Neuron (in vitro differentiated cells): ENCODE measurements at regions not wholly inside any gene's neighbourhood (a gene's known extent, or its start where the extent isn't known, plus 50 kb on each side); places are given as distances from the start of the nearest gene placed in this dataset.
A peak's percentile ranks its signal among the peaks of the same experiment; 100 is the strongest.
"Not testable (repeated sequence)": the region's sequence is repeated elsewhere in the genome, so short reads cannot be mapped to it uniquely, and the experiment has no call there.

ENCODE experiments used
- H2AFZ ChIP-seq: one replicate; pipeline ENCODE4 v1.6.1; 2013; ENCODE audit warnings: low read depth, mild to moderate bottlenecking, inconsistent platforms, low read length, moderate library complexity
- H3K27me3 ChIP-seq: one replicate; pipeline ENCODE4 v1.6.1; 2013; ENCODE audit warnings: low read length; ENCODE audit not compliant: insufficient read depth
- H3K36me3 ChIP-seq: one replicate; pipeline ENCODE4 v1.6.1; 2013; ENCODE audit warnings: low read length; ENCODE audit not compliant: insufficient read depth
- H3K4me1 ChIP-seq: one replicate; pipeline ENCODE4 v1.6.1; 2013; ENCODE audit warnings: low read length; ENCODE audit not compliant: insufficient read depth
- H3K4me3 ChIP-seq: 2 replicates; pipeline ENCODE4 v1.5.1; 2013; ENCODE audit warnings: mild to moderate bottlenecking, low read length, moderate library complexity
- H3K9me3 ChIP-seq: one replicate; pipeline ENCODE4 v1.6.1; 2013; ENCODE audit warnings: low read length

GRCh38 chr5:102554082-102554481 lies 55.3 kb upstream of the SLCO6A1 start:
- H3K36me3 ChIP-seq = no peaks in the 10 kb centered on the region
- H3K9me3 ChIP-seq = peaks cover 3% of the 10 kb centered on the region
- H2AFZ ChIP-seq = peak overlapping the region; percentile 18
- no peaks in the 10 kb centered on the region for H3K27me3 ChIP-seq
- H3K4me3 ChIP-seq = no peak overlapping the region
- H3K4me1 ChIP-seq = peaks cover 21% of the 10 kb centered on the region

GRCh38 chr5:102554728-102555127 lies 55.9 kb upstream of the SLCO6A1 start:
- Histone ChIP-seq H3K9me3 (peaks cover 3% of the 10 kb centered on the region), H3K4me3 (no peak overlapping the region), H3K27me3 (no peaks in the 10 kb centered on the region), H3K4me1 (peaks cover 21% of the 10 kb centered on the region), H2AFZ (peak overlapping the region; percentile 18), H3K36me3 (no peaks in the 10 kb centered on the region)

GRCh38 chr5:102561894-102562760 lies 63.3 kb upstream of the SLCO6A1 start:
- Histone ChIP-seq H3K4me1 (no peaks in the 10 kb centered on the region), H2AFZ (no peak overlapping the region), H3K9me3 (no peaks in the 10 kb centered on the region), H3K4me3 (no peak overlapping the region), H3K27me3 (no peaks in the 10 kb centered on the region), H3K36me3 (no peaks in the 10 kb centered on the region)

GRCh38 chr5:102570747-102571146 lies 71.9 kb upstream of the SLCO6A1 start:
- no peak overlapping the region for H2AFZ ChIP-seq
- H3K9me3 ChIP-seq = no peaks in the 10 kb centered on the region
- no peaks in the 10 kb centered on the region for H3K36me3 ChIP-seq
- H3K4me1 ChIP-seq = no peaks in the 10 kb centered on the region
- H3K27me3 ChIP-seq = no peaks in the 10 kb centered on the region
- H3K4me3 ChIP-seq = no peak overlapping the region

- Histone ChIP-seq H3K36me3 (no peaks in the 10 kb centered on the region), H3K27me3 (no peaks in the 10 kb centered on the region), H3K4me1 (no peaks in the 10 kb centered on the region), H2AFZ (no peak overlapping the region), H3K9me3 (no peaks in the 10 kb centered on the region), H3K4me3 (no peak overlapping the region)
These were observed 79.6 kb upstream of the SLCO6A1 start for GRCh38 chr5:102578362-102578761.

GRCh38 chr5:102579379-102579778 lies 80.6 kb upstream of the SLCO6A1 start:
- Histone ChIP-seq H2AFZ (no peak overlapping the region), H3K9me3 (no peaks in the 10 kb centered on the region), H3K27me3 (no peaks in the 10 kb centered on the region), H3K36me3 (no peaks in the 10 kb centered on the region), H3K4me1 (no peaks in the 10 kb centered on the region), H3K4me3 (no peak overlapping the region)

- H3K9me3 ChIP-seq = no peaks in the 10 kb centered on the region
- H3K27me3 ChIP-seq = no peaks in the 10 kb centered on the region
- H3K4me3 ChIP-seq = no peak overlapping the region
- H2AFZ ChIP-seq = no peak overlapping the region
- no peaks in the 10 kb centered on the region for H3K4me1 ChIP-seq
- no peaks in the 10 kb centered on the region for H3K36me3 ChIP-seq
These were observed 82.2 kb upstream of the SLCO6A1 start for GRCh38 chr5:102581011-102581410.

- Histone ChIP-seq H2AFZ (no peak overlapping the region), H3K27me3 (no peaks in the 10 kb centered on the region), H3K9me3 (no peaks in the 10 kb centered on the region), H3K4me3 (no peak overlapping the region), H3K4me1 (no peaks in the 10 kb centered on the region), H3K36me3 (no peaks in the 10 kb centered on the region)
These were observed 83.9 kb upstream of the SLCO6A1 start for GRCh38 chr5:102582696-102583095.

- Histone ChIP-seq H2AFZ (no peak overlapping the region), H3K27me3 (no peaks in the 10 kb centered on the region)
These were observed 84.7 kb upstream of the SLCO6A1 start for GRCh38 chr5:102583276-102584124.

GRCh38 chr5:102589661-102590060 lies 90.9 kb upstream of the SLCO6A1 start:
- no peaks in the 10 kb centered on the region for H3K27me3 ChIP-seq
- no peak overlapping the region for H2AFZ ChIP-seq
- H3K36me3 ChIP-seq = no peaks in the 10 kb centered on the region
- no peaks in the 10 kb centered on the region for H3K9me3 ChIP-seq
- H3K4me3 ChIP-seq = no peak overlapping the region
- no peaks in the 10 kb centered on the region for H3K4me1 ChIP-seq

More at GRCh38 chr5:102583276-102584124, 84.7 kb upstream of the SLCO6A1 start:
- no peaks in the 10 kb centered on the region for H3K9me3 ChIP-seq
- H3K4me1 ChIP-seq = no peaks in the 10 kb centered on the region
- H3K4me3 ChIP-seq = no peak overlapping the region
- H3K36me3 ChIP-seq = no peaks in the 10 kb centered on the region

GRCh38 chr5:102590467-102590866 lies 91.7 kb upstream of the SLCO6A1 start:
- no peaks in the 10 kb centered on the region for H3K27me3 ChIP-seq
- H3K9me3 ChIP-seq = no peaks in the 10 kb centered on the region
- no peaks in the 10 kb centered on the region for H3K36me3 ChIP-seq
- H3K4me1 ChIP-seq = no peaks in the 10 kb centered on the region
- H3K4me3 ChIP-seq = no peak overlapping the region
- H2AFZ ChIP-seq = no peak overlapping the region

GRCh38 chr5:102591650-102592049 lies 92.8 kb upstream of the SLCO6A1 start:
- Histone ChIP-seq H2AFZ (no peak overlapping the region), H3K4me1 (no peaks in the 10 kb centered on the region), H3K27me3 (no peaks in the 10 kb centered on the region), H3K4me3 (no peak overlapping the region), H3K36me3 (no peaks in the 10 kb centered on the region), H3K9me3 (no peaks in the 10 kb centered on the region)

GRCh38 chr5:102592586-102592985 lies 93.8 kb upstream of the SLCO6A1 start:
- H3K27me3 ChIP-seq, H3K9me3 ChIP-seq, H3K4me1 ChIP-seq, H3K36me3 ChIP-seq, H3K4me3 ChIP-seq, H2AFZ ChIP-seq: not testable (repeated sequence)
